EL (cell line): ENCODE measurements at regions not wholly inside any gene's neighbourhood (a gene's known extent, or its start where the extent isn't known, plus 50 kb on each side); places are given as distances from the start of the nearest gene placed in this dataset.
A peak's percentile ranks its signal among the peaks of the same experiment; 100 is the strongest.

Source experiments
- DNase-seq: peaks from one replicate; pipeline ENCODE4 v3.0.0-alpha.2; 2016

- no peak for DNase-seq
These were observed 612.0 kb downstream of the PCDH18 start for GRCh38 chr4:136920092-136920881.

GRCh38 chr4:136918772-136919171 lies 613.5 kb downstream of the PCDH18 start:
- no peak for DNase-seq

- DNase-seq: no peak
These were observed 614.8 kb downstream of the PCDH18 start for GRCh38 chr4:136917312-136918110.

- no peak for DNase-seq
These were observed 622.7 kb downstream of the PCDH18 start for GRCh38 chr4:136909626-136910025.

DNA sequence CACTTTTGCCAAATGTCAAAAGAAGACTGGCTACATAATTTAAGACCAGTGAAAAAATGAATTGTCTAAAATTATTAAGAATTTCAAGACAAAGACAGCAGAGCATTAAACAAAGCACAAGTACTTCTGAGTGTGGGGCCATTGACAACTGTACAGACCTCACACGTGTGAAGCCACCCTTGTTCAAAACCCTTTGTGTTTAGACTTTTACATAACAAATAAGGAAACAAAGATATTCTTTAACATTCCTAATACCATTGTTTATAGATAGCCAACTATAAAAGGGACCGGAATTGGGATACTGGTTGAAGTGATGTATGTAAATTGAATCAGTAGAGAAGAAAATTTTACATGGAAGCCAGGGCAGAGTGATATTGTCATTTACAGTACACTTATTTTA lies 624.2 kb downstream of the PCDH18 start:
- no peak for DNase-seq

- peak; percentile 3 for DNase-seq
These were observed 631.6 kb downstream of the PCDH18 start for GRCh38 chr4:136900696-136901095.

GRCh38 chr4:136898590-136899248 lies 633.6 kb downstream of the PCDH18 start:
- DNase-seq: no peak

DNA sequence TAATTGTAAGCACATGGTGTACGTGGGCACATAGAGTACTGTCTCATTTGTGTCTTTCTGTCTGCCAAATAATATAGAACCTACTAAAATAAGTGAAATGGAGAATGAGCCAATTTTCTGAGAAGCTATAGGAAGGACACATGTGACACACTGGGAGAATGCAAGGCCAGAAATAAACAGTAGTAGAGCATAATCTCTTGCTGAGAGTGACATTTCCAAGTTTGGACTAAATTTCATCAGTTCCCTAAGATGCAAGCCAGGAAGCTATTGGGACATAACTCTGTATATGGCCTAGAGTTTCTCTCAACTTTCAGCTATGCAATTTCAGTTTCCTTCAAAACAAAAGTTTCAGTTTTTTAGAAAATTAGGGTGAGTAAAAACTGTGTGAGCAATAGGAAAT lies 638.7 kb downstream of the PCDH18 start:
- DNase-seq: no peak

DNA sequence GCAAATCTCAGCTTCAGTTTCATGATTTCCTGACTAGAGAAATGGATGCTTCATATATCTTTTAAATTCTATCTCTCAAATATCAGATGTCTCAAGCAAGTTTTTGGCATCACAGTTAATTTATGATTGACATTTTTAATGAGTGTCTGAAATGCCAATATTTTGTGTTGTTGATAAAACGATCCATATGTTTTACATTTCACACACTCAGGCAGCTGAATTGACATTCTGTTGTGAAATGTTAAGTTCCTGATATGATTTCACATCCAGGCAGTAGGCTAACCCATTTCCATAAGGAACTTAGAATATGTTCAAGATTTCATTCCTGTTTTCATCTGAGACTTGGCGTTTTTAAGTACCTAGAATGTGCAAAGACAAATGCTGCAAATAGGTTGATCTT lies 650.6 kb downstream of the PCDH18 start:
- DNase-seq: no peak

- DNase-seq: no peak
These were observed 658.7 kb downstream of the PCDH18 start for GRCh38 chr4:136873555-136873954.

- no peak for DNase-seq
These were observed 664.8 kb downstream of the PCDH18 start for GRCh38 chr4:136867465-136867864.

DNA sequence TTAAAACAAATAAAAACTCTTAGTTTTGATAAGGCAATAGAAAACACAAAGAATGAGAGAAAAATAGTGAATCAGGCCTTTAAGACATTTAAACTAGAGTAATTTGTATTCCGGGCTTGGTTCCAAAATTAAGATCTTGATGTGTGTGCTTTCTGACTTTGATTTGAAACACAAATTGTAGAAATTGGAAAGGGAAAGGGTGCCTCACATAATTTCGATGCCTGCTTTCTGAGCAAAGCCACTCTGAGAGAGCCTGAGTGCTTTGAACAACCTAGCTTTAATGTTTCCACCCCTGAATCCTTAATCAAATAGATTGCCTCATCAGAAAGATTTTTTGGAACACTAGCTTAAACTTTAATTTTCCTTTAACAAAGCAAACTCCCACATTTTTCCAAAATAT lies 666.8 kb downstream of the PCDH18 start:
- DNase-seq: no peak

- DNase-seq: peak; percentile 67
These were observed 667.6 kb downstream of the PCDH18 start for GRCh38 chr4:136864604-136865185.

GRCh38 chr4:136863756-136864155 lies 668.5 kb downstream of the PCDH18 start:
- peak; percentile 3 for DNase-seq

- DNase-seq: no peak
These were observed 669.6 kb downstream of the PCDH18 start for GRCh38 chr4:136862653-136863052.

DNA sequence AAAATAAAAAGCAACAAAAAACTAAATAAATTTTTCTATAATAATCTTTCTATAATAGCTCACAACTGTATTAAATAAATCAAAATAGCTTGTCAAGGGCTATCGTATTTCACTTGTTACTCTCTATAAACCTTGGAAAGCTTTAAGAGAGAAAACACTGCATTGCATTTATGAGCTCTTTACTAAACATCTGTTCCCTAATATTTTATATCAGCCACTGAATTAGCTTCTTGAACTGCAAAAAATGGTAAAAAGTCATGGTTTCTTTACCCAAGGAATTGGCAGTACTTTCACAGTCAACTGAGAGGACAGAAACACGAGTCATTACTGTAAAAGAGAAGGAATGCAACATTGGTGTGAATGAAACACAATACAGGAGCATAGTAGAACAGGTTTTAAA lies 671.2 kb downstream of the PCDH18 start:
- no peak for DNase-seq

- DNase-seq: no peak
These were observed 673.4 kb downstream of the PCDH18 start for GRCh38 chr4:136858903-136859302.

- no peak for DNase-seq
These were observed 676.4 kb downstream of the PCDH18 start for GRCh38 chr4:136855886-136856285.

DNA sequence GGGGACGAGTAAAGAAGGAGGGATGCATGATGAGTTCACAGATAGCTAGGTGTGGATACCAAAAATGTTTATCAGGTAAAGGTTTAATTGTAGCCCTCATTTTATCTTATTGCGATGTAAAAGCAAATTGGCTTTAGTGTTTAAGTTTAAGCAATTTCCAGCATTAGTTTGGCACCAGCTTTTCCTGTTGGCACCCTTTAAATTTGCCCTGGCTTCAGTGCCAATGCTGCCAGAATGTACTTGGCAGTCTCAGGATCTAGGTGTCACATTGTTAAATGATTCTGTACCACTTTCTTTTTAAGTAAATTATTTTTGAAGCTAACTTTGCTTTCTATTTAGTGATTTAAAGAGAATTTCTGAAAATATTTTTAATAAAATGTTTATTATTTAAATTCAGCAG lies 681.8 kb downstream of the PCDH18 start:
- DNase-seq: no peak

DNA sequence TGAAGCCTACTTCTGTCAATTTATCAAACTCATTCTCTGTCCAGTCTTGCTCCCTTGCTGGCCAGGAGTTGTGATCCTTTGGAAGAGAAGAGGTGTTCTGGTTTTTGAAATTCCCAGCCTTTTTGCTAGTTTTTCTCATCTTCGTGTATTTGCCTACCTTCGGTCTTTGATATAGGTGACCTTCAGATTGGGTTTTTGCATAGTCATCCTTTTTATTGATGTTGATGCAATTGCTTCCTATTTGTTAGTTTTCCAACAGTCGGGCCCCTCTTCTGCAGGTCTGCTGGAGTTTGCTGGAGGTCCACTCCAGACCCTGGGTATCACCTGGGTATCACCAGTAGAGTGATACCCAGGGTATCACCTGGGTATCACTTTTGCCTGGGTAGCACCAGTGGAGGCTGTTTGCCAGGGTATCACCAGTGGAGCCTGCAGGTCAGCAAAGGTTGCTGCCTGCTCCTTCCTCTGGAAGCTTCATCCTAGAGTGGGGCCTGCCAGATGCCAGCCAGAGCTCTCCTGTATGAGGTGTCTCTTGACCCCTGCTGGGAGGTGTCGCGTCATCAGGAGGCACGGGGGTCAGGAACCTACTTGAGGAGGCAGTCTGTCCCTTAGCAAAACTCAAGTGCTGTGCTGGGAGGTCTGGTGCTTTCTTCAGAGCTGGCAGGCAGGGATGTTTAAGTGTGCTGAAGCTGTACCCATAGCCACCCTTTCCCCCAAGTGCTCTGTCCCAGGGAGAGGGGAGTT lies 684.2 kb downstream of the PCDH18 start:
- DNase-seq: no peak

GRCh38 chr4:136841526-136841925 lies 690.8 kb downstream of the PCDH18 start:
- no peak for DNase-seq

- no peak for DNase-seq
These were observed 693.7 kb downstream of the PCDH18 start for GRCh38 chr4:136838607-136839006.

DNA sequence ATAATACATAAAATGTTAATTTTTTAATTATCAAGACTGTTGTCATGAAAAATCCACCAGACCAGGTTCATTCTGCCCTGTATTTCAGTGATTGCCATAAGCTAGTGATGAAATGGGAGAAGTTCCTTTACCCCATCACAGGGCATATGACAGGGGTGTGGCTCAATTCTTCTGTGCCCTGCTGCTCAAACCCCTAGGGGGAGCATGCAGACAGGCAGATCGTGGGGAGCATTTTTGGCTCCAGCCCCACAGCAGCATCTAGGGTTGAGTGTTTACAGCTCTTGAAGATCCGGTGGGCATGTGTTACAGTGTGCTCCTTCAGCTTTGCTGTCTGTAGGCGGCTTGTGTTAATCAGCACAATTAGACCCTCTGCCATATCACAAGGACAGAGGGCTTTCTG lies 700.7 kb downstream of the PCDH18 start:
- no peak for DNase-seq
